GM19372 (cell line): ENCODE measurements at regions not wholly inside any gene's neighbourhood (a gene's known extent, or its start where the extent isn't known, plus 50 kb on each side); places are given as distances from the start of the nearest gene placed in this dataset.
"Not testable (repeated sequence)": the region's sequence is repeated elsewhere in the genome, so short reads cannot be mapped to it uniquely, and the experiment has no call there.

ENCODE experiments used
- ATAC-seq: cut with Tn5 transposase; IDR thresholded peaks from one replicate; pipeline ENCODE4 v1.9.1; 2021; ENCODE audit warnings: mild to moderate bottlenecking, low read depth, moderate library complexity; ENCODE audit not compliant: unreplicated experiment

DNA sequence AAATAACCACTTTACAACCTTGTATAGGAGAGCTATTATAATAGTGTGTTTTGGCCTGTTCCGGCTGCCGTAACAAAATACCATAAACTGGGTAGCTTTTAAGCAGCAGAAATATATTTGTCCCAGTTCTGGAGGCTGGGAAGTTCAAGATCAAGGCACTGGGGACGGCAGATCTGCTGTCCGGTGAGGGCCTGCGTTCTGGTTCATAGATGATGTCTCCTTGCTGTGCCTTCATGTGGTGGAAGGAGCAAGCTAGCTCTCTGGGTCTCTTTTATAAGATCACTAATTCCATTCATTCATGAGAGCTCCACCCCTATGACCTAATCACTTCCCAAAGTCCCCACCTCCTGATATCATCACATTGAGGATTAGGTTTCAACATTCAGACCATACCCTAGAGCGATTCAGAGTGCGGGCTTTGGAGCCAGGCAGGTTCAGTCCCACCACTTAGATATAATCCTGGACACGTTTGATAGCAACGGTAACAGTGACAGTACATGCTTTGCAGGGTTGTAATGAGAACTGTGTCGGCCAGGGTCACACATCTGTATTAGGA is 76.2 kb upstream of the ZFHX3 start:
- no peak for ATAC-seq

DNA sequence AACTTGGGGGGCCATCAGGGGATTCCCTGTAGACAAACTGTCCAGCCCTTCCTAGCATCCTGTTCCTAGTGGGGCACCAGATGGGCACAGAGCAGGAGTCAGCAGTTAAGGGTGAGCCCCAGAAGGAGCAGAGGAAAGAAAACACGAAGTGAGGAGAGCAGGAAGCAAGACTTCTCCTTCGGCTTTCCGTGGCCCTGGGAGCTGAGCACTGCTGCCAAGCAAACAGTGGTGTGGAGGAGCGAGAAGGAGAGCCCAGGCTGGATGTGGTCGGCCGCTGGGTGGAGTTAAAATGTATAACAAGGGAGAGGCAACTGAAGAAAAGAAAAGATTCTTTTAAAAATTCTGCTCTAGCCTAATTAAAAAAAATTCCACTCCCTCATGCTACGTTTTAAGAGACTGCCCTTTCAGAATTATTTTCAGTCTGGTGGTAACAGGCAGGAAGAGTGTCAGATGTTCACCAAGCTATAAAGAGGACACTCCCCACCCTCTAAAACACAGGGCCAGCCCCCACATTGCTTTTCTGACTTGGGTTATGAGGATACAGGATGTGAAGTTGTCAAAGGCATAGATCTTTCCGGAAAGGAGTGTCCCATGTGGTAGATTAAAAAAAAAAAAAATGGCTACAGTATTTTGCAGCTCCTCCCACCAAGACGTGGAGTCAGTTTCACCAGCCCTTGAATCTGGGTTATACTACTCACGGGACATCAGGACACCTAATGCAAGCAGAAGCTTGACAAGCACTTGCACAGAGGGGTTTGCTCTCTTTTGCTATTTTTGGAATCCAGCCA is 74.9 kb upstream of the ZFHX3 start:
- ATAC-seq: no peak

DNA sequence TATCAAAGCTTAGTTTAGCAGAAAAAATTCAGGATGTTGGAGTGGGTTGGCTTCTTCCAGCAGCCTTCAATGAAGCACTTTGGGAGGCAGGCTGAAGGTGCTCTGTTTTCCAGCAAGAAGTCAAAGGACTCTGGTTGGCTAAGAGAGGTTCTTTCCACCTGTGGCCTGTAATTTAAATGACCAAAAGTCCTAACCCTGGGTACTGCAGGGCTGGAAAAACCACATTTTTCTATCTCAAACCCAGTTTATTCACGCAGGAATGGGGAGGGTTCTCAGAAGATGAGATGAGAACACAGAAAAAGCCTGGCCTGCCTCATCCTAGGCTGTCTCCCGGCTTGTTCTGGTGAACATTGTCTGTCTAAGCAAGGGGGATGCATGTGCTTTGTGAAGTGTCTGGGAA is 68.6 kb upstream of the ZFHX3 start:
- no peak for ATAC-seq

DNA sequence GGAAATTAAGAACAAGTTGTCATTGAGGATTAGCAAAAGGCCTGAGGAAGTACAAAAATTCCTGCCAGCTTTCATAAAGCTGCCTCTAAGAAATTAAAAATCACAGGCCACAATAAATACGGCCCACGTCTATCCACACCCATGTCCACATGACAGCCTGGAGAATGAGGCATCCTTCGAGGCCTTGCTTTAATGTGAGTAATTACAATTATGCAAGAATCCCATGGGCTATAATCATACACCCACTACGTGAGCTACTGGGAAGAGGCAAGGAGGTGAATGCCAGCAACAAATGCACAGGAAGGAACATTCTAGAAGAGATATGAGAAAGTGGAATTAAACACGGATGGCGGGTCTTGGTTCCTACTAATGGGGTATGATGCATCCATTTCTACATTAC is 65.4 kb upstream of the ZFHX3 start:
- ATAC-seq: no peak

DNA sequence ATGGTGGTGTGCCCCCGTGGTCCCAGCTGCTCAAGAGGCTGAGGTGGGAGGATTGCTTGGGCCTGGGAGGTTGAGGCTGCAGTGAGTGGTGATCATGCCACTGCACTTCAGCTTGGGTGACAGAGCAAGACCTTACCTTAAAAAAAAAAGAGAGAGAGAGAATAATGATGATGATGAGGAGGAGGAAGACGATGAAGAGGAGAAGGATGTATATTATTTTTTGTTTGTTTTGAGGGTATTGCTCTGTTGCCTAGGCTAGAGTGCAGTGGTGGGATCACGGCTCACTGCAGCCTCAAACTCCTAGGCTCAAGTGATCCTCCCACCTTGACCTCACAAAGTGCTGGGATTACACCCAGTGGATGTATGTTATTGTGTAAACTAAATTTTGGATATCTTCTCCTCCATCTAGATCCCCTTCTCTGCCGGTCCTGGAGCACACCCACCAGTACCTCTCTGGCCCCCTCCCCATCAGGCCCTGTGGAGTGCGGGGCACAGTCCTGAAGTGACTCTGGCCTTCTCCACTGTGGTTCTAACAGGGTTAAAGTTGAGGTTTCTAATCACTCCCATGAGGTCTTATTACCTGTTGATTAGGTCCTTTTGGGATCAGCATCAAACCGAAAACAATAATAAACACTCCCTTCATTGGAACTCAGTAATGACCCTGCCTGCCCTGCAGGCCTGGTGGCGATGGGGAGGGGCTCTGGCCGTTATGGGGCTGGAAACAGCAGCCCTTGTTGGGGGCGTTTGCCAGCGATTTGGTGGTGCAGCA is 60.5 kb upstream of the ZFHX3 start:
- no peak for ATAC-seq

DNA sequence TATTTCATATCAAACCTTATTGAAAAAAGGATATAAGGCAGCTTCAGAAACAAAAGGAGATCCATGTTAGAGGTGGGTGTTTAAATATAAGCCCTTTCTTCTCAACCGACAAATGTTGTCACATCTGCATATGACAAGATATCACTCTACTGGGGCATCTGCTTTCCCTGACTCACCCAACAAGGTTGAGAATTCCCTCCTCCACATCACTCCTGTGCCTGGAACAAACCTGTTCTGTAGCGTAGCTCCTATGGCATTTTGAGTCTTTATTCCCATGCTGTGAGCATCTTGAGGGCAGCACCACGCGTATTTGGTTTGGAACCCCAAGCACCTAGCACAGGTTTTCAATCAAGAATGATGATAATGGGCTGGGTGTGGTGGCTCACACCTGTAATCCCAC is 59.4 kb upstream of the ZFHX3 start:
- no peak for ATAC-seq

DNA sequence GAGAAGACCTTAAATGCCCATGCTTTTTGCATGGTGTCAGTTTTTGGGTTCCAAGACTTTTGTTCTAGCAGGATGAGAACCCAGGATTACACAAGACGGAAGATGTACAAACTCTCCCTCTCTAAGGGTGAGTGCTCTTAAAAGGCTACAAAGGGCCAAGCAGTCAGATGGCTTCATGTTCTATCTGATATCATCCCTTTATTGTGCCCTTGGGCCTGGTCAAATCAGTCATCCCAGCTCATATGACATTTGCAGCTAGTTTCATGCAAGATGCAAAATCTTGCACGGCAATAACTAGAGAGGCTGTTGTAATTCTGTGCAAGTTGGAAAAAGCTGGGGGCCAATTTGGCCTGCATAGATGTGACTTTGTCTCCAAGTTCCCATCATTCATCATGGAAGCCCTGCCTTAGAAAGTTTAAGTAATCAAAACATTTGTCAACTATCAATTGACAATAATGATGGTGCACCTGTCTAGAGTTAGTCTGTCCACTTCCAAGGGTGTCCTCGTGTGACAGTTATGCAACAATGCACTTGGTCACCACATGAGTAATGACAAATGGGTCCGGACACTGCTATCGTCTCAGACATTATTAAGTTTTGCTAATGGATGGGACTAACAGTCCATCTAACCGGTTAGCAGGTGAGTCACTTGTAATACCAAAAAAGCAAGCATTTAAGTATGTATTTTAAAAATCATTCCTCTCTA is 58.6 kb upstream of the ZFHX3 start:
- ATAC-seq: no peak

DNA sequence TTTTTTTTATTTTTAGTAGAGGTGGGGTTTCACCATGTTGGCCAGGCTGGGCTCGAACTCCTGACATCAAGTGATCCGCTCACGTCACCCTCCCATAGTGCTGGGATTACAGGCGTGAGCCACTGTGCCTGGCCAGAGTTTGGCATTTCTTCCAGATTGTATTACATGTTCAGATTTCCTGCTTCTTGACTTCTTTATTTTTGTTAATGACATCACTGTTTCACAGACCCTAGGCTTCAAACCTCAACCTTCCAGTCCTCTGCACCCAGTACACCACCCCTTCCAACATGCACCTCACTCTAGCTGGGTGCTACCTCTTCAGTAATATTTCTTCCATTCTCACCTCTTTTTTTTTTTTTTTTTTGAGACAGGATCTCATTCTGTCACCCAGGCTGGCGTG is 53.6 kb upstream of the ZFHX3 start:
- ATAC-seq: no peak

DNA sequence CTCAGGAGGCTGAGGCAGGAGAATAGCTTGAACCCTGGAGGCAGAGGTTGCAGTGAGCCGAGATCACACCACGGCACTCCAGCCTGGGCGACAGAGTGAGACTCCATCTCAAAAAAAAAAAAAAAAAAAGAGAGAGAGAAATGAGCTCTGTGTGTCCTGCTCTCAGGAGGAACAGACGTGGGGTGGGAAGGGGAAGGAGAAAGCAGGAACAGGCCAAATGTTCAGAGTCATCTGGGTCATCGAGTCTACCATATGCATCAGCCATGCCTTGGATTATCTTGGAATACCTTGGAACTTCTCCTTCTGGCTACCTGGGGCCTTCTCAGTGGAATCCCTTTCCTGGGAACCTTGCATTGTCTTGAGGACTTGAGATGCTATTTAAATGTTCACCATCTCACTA is 51.7 kb upstream of the ZFHX3 start:
- not testable (repeated sequence) for ATAC-seq
